Ishikawa (cell line): ENCODE measurements at regions not wholly inside any gene's neighbourhood (a gene's known extent, or its start where the extent isn't known, plus 50 kb on each side); places are given as distances from the start of the nearest gene placed in this dataset.

Experiments used
- EGR1 ChIP-seq: IDR thresholded peaks from 2 replicates; pipeline ENCODE4 v1.6.1; 2012
- EP300 ChIP-seq: IDR thresholded peaks from 2 replicates; pipeline ENCODE4 v1.6.1; 2012; ENCODE audit warnings: borderline replicate concordance
- MAX ChIP-seq: IDR thresholded peaks from 2 replicates; pipeline ENCODE4 v1.6.1; 2012
- NFIC ChIP-seq: IDR thresholded peaks from 2 replicates; pipeline ENCODE4 v1.6.1; 2012
- USF1 ChIP-seq: IDR thresholded peaks from 2 replicates; pipeline ENCODE4 v1.6.1; 2012
- YY1 ChIP-seq: IDR thresholded peaks from 2 replicates; pipeline ENCODE4 v1.6.1; 2012; ENCODE audit warnings: low read depth

GRCh38 chr7:124308384-124308783 lies 275.5 kb upstream of the TMEM229A start:
- TF ChIP-seq EP300 (no peak), EGR1 (no peak), MAX (no peak), YY1 (no peak), NFIC (no peak), USF1 (no peak)
